Stromal cell of bone marrow (primary cell): ENCODE measurements at regions not wholly inside any gene's neighbourhood (a gene's known extent, or its start where the extent isn't known, plus 50 kb on each side); places are given as distances from the start of the nearest gene placed in this dataset.

ENCODE experiments used
- DNase-seq: peaks from one replicate; pipeline ENCODE4 v3.0.0-alpha.2; 2012; ENCODE audit warnings: low read depth

DNA sequence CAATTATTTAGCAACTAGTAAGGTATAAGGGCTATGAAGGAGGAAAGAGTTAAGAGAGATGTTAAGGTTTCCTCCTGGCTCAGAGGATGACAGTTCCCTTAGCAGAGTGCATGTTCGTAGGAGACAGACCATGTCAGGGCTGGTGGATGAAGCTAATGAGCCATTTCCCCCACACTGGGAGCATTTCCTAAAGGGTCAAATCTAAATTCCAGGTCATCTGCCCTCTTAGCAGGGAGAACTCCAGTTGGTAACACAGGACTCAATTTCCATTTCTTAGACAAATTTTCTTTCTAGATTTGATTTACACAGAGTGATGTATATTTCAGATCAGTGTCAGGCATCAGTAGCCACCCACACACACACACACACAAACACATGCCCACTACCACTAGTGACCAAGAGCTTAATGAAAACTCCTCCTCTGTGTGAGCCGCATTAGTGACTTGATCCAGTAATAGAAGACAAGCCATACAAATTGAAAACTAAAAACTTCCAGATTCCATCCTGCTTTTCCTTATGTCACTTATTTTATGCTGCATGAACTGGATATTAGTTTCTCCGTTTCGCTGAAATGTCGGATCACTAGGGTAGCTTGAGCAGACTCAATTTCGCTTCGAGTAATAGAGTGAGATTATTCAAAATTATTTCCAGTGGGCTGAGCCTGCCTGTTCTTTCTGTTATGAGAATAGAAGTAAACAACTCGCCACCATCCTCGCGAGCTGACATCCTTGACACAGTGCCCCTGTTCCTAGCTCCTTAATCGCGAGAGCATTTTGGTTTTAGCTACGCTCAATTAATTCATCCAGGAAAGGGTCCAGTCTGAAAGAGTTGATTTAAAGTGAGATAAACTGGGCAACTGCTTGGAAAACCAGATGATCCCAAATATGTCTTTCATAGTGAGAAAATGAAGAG, 582.6 kb downstream of the SOX6 start:
- DNase-seq = no peak

DNA sequence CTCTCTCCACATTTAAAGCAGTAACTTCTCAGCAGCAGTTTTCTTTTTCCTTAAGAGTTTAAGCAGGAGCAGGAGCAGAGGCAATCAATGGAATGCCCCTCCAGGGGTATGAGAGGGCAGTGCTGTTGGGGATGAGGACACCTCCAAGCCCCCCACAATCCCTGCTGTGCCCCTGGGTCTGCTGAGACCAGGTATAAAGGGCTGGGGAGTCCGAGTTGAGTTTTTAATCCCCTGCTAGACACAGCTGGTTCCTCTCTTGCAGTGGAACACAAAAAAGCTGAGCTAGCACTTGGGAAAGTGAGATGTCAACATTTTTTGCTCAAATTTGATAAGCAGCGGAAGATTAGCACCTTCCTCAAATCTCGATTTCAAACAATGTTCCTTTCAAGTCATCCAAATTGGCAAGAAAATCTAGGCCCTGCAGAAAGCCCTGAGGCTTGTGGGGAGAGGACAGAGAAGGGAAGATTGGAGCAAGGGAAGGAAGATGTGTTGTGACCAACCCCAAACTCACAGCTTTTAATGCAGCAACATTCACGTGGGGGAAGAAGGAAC, 581.9 kb downstream of the SOX6 start:
- DNase-seq = no peak

DNA sequence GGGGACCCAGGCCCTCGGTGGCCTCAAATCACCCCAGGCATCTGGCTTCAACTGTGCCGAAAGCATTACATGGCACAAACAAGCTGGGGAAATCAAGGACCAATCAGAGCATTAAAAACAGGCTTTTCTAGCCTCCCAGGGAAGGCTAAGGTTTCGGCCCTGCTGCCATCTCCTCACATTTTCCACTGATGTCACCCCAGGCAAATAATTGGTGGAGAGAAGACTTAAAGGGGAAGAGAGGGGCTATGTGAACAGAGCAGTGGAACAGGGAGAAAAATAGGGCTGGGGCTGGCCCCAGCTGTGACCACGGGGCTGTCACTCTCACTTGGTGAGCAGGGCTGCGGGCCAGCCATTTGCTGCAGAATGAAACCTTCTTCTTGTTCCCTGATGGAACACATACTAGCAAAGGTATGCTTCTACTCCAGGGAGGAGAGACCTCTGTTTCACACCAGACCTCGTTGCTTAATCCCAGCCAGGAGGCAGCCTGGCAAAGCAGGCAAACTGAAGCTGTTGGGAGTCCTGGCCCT, 581.3 kb downstream of the SOX6 start:
- DNase-seq = peak; percentile 43

DNA sequence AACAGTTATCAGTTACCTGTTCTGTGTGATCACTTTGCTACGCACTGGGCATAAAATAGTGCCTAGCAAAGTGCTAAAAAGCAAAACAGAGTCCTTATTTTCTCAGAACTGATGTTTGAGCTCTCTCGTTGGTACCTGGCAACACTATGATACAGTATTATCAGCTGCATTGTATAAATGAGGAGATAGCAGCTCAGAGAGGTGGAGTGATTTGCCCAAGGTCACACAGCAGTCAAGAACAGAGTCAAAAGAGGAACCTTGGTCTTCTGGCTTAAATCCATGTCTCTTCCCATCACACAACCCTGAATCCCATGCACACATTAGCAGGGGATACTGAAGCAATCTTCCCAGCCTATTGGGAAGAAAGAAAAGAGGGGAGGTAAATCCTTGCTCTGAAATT, 580.5 kb downstream of the SOX6 start:
- no peak for DNase-seq

DNA sequence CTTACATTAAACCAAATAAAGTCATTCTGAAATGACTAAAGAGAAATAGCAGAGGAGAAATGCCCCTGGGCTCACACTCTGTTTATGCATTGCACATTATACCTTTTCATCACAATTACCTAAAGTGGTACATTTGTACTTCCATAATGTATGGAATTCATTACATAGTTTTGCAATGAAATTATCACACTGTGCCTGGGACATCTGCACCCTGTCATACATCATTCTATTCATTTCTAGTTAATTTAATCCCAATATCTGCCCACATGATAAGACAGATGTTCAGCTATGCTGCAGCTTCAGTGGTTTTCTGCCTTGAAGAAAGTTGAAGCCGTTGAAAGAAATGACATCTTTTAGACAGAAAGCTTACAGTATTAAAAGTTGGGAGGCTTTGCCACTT, 580.0 kb downstream of the SOX6 start:
- DNase-seq = no peak

DNA sequence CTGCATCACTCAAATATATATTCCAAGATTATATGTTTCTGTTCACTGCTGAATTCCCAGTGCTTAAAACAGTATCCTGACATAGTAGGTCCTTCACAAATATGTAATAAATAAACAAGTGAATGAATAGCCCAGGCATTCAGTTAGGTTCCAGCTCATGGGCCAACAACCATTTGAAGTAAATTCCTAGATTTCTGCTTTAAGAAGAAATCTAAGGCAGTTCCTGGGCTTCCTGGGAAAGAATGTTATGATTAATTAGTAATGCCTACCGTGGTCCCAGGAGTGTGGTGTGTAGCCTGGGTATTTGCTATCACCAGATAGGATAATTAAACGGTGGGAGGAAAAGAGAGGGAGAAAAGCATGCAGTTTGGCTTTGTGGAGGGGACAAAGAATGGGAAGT, 576.8 kb downstream of the SOX6 start:
- DNase-seq = no peak

DNA sequence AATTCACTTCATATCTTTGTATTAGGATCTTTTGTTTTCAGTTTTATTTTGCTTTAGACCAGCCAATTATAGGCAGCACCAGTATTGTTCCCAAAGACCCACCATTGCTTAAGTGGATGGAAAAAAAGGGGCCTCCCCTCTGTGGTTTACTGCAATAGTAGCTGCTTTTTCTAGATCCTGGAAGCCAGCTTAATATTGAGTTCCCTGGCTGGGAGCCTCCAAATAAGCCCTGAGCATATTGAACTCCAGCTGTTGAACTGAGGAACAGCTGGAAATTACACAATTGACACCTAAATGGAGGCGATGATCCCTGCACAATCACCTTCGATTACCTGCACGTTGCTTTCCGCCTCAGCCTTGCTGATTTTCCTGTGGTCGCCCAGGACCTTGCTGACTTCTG, 576.0 kb downstream of the SOX6 start:
- no peak for DNase-seq

DNA sequence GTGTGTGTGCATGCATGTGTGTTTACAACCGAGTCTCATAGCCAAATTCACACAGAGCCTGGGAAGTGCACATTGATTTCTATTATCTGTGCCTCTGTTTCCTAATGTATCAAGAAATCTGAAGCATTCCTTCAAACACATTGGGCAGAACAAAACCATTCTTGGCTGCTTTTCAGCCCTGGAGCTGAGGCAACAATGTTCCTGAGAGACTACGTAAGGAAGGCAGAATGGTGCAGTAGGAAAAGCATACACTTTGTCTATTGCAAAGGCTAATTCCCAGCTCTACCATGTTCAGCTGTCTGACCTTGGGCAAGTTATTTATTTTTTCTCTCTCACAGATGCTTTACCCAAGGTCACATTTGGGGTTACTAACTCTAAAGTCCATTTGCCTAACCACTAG, 575.5 kb downstream of the SOX6 start:
- DNase-seq = no peak

DNA sequence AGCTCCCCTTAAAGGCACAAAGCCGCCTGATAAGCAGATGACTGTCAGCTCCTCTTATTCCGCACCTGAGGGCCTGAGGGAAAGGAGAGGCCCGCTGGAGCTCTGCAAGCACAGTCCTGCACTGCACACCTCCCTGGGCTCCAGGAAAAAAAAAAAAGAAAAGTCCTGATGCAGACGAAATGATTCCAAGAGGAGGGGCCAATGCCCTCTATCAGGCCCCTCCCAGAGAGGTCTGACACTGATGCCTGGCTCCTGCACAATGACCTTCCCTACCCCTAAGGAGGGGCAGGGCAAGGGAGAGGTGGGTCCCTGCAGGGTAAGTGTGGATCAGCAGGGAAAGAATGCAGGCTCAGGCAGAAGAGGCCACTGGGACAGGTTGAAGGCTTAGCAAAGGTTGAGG, 572.7 kb downstream of the SOX6 start:
- no peak for DNase-seq

DNA sequence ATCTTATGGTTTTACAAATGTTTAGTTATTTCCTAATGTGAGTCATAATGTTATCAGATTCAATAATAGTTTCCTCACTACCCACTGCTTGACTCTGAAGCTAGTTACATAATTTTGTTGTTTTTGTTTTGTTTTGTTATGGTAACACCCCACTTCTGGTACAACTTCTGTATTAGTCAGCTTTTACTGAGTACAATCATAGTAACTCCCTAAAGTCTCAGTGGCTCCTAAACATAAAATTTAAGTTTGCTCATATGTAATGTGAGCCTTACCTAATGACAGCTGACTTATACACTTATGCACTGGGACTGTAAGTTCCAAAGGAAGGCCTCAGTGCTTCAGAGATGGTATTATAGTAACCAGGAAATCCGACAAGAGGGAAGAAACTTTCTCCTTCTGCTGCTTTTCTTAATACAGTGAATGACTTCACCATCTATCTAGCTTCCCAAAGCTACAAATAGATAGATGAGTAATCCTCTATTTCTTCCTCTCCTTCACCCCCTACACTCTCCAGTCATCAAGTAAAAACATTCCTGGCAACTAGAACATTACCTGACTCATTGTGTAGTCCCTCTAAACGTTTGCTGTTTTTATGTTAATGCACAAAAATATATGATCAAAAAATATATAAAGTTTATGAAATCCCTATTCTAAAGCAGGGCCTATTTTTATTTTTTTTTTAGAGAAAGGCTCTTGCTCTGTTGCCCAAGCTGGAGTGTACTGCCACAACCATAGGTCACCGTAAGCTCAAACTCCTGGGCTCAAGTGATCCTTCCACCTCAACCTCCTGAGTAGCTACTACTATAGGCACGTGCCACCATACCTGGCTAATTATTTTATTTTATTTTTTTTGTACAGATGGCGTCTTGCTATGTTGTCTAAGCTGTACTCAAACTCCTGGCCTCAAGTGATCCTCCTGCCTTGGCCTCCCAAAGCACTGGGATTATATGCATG, 563.0 kb downstream of the SOX6 start:
- DNase-seq = peak; percentile 86

DNA sequence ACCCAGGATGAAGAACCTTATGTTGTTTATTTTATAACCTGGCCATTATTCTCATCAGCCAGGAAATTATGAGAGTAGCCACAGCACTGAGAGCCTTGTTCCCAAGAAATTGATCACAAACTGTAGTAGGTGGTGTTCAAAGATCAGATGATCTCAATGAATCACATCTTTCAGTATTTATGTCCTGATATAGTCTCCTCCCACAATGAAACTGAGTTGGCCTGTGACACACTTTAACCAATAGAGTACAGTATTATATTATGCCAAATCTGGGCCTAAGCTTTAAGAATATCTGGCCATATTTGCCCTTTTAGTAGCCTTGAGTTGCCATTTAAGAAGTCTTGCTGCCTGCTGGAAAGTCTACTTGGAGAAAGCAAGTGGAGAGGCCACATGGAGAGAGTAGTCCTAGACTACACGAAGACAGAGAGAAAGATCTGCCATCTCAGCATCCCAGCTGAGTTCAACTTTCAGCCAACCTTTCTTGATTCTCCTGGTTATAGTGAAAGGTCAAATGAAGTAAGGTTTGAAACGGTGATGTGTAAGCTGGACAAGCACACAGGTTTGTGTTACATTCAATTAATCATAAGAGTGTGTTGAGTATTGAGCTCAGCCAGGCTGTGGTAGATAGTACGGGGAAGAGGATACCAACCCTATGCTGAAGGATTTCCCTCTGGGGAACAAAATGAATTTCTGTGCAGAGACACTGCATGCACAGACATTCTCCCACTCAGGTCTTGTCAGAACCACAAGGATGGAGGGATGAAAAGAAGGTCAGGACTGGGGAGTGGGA, 561.8 kb downstream of the SOX6 start:
- no peak for DNase-seq

DNA sequence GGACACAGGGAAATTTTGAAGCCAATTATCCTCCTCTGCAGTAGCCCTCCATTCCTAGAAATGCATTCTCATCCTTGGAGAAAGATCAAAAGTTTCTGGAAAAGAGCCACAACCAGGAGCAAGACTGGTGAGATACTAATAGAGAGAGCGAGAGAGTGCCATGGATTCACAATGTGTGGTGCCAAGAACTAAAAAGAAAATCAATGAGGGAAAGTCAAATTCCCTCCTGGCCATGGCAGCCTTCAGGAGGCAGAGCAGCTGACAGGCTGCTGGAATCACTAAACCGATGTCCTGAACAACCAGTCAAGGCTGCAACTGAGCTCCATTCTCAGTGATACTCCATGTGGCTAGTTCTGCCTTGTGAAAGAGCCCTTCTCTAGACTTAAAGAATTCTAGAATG, 561.0 kb downstream of the SOX6 start:
- DNase-seq = no peak

DNA sequence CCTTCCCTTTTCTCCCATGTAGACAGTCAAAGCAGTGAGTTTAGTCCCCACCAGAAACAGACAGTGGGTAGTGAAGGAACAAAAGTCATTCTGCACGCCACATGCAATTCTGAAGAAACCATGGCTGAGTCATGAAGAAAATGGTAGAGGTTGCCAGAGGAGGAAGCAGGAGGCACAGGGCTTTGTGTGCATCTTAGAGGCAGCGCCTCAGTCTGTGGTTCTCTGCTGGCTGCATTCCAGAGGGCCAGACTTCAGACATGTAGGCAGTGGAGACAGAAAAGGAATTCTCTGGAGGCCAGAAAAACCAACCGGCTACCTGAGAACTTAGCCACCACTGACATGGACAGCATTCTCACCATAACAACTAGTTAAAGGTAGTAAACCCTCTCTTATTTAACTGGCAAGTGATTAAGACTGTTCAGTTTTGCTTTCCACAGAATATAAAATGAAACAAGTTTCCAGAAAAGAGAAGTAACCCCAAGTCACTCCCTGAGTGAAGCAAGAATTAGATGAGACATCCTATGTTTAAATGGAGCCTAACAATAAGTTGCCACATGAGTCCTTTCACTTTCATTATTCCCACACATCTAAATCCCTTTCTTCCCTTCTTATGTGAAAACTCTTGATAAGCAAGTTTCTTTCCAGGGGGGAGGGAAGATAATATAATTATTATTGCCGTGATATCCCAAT, 556.1 kb downstream of the SOX6 start:
- DNase-seq = peak; percentile 86

DNA sequence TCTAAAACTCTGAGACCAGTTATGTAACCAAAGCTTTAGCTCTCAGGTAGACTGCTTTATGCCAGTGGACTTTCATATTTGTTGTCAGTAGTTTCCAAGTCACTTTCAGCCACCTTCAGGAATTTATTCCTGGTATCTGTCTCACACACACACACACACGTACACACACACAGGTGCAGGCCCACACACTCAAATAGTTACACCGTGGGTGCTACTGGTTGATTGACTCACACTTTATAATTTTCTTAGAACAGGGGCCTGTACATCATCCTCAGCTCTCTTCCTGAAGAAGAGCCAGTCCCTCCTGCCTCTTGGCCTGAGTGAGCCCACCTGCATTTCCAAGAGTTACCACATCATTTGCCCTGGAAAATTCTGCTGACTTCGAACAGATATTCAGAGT, 555.2 kb downstream of the SOX6 start:
- DNase-seq = no peak

DNA sequence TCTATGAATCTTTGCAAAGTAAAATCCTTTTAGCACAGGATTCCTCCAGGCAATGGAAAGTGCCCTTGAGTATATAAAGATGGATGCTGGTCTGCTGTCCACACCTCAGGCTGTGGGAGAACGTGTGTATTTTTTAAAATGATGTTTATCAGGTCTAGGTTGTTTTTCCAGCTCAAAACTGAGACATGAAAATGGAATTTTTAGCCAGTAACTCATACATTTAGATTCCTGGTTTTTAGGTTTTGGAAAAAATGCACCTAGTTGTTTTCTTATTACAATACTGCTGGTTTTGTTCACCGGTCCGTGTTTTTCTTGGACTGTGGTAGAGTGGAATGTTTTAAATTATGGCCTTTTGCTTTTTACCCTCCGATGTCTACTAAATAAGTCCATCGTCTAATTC, 554.7 kb downstream of the SOX6 start:
- no peak for DNase-seq

DNA sequence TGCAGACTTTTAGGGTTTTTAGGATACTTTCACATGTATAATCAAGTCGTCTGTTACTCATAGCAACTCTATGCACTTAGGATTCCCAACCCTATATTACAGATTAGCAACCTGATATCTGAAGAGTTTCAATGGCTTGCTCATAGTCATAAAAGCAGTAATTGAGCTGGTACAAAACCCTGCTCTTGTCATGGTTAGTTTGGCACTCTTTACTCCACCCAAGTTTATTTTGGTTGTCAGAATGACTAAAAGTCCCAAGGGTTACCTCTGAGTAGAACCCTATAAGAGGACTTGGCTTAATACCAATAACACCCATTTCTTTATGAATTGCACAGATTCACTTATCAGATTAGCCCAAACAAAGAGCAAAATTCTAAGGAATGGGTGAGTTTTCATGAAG, 550.6 kb downstream of the SOX6 start:
- no peak for DNase-seq

DNA sequence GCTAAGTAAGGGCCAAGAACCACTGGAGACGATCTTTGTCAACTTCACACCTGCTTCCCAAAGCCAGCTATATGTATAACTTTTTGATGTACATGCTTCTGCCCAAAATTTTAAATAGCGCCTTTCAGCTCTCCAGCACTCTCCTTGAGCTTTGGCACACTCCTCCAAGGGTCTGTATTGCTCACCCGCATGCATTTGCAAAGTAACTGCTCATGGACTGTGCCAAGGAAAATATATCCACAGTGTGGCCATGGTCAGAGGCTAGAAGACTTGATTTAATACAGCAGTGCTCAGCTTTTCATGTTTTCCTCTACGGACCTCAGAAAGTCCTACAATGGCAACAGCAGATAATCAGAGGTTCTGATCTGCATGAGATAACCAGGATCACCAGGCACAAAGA, 550.1 kb downstream of the SOX6 start:
- peak; percentile 53 for DNase-seq

DNA sequence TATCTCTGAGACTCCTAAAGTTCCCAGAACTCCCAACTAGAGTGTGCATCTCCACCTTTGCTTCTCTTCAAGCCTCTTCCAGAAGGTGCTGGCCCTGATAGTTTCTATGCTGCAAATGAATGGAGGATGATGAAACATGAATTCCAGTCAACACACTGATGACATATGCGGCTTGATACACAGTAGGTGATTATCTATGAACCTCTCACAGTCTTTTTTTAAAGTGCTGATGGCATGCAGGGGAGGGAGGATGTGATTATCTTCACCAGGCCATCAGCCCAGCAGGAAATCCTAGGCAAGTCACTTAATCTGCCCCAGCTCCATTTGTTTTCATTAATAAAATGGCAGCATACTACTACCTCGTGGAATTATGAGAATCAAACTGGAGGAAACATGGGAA, 548.5 kb downstream of the SOX6 start:
- DNase-seq = no peak

DNA sequence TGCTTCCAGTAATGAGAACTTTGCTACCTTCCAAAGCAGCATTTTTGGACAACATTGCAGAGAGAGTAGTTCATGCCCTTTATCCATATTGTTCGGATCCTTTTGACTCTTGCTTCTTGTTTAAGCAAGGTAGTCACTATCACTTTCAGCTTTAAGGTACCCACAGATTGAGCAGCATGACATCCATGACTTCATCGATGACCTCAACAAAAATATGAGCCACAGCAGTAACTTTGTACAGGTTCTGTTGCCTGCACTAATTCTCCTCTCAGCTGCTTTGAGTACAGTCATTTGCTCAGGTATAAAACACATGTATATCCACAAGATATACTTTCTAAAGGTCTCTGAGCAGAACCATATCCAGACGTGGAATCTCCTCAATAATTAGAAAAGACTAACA, 546.3 kb downstream of the SOX6 start:
- no peak for DNase-seq

DNA sequence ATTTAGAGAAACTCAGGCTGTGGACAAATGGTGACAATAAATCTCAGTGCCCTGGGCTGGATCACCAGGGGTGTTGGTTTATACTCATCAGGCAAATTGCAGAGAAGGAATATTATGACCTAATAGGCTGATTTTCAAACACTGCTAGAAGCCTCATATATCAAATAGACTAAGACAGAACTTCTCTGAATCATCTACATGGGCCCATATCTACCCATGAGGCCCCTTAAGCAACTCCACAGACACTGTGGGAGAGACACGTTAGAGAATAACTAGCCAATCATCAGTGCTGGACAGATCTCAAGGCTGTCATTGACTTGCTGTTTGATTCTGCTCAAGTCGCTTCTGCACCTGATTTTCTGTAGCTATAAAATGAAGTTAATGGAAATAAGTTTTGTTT, 545.8 kb downstream of the SOX6 start:
- no peak for DNase-seq
